Dedifferentiated amniotic fluid mesenchymal stem cell (primary cell): ENCODE measurements at regions not wholly inside any gene's neighbourhood (a gene's known extent, or its start where the extent isn't known, plus 50 kb on each side); places are given as distances from the start of the nearest gene placed in this dataset.
"Not testable (repeated sequence)": the region's sequence is repeated elsewhere in the genome, so short reads cannot be mapped to it uniquely, and the experiment has no call there.

Experiments used
- DNase-seq: peaks from one replicate; pipeline ENCODE4 v3.0.0-alpha.2; 2016; ENCODE audit errors: extremely low spot score

DNA sequence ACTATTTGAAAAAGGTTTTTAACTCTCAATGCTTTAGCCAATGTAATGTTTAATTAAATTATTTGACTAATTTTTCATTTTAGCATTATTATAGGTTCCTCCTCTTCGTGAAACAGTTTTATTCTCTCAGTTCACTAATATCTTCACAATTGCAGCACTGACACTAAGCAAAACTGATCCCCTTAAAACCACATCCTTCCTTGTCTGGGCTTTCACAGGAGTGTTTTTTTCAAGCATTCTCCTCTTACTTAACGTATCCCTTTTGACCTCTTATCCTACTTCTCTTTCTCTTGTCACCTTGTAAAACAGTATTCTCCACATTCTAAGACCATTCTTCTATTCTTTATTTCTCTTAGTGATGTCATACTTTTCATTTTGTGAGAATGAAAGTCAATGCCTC lies 112.8 kb downstream of the DSC3 start:
- DNase-seq: no peak

DNA sequence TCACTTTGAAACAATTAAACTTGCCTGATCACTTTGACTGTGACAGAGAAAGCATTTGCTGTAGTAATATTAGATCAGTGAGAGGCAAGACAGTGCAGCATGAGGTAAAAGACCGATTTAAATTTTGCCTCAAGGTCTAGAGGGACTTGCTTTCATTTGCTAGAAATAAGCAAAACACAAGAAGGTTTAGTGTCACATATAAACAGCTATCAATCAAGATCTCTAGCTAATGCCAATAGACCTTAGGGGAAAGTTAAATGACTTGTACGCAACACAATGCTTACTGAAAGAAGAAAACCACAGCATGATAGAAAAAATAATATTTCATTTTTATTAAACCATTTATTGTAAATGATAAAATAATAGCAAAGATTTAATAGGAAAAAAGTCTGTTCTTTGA lies 113.5 kb downstream of the DSC3 start:
- DNase-seq: no peak

DNA sequence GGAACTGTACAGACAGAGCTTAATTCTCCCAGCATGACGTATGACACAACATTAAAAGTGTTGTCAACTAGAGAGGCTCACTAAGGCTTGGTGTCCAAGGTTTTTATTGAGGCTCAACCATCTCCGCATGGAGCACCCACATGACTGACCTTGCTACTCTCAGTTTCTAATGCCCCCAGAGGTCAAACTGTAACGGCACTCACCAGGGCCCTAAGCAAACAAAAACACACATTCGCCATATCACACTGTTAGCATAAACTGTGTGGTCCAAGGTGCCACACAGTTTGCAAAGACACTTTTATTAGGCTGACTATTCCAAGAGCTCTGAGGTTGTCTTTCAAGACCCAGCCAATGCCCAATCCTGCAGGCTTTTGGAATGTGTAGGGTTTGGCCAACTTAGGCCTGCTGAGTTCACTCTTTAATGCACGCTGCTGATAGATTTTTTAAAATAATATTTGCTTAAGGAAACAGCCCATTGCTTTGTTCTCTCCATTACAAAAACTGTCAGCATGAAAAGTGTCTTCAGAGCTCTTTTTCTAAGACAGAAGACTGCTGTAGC lies 114.9 kb downstream of the DSC3 start:
- DNase-seq: no peak

DNA sequence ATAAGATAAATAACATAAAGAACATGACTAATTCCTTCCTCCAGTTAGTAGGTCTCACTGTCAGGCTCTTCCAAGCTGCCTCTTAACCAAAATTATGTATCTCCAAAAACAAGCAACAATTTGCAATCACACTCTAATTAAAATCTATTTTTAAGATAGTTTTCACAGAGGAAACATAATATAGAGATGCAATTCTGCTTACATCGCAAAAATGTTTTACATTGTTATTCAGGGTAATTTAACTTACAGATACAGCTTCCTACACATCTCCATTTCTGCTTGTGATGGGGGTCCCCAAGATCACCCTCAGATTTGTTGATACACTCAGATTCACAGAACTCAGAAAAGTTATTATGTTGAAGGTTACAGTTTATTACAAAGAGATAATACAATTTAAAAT lies 115.5 kb downstream of the DSC3 start:
- no peak for DNase-seq

DNA sequence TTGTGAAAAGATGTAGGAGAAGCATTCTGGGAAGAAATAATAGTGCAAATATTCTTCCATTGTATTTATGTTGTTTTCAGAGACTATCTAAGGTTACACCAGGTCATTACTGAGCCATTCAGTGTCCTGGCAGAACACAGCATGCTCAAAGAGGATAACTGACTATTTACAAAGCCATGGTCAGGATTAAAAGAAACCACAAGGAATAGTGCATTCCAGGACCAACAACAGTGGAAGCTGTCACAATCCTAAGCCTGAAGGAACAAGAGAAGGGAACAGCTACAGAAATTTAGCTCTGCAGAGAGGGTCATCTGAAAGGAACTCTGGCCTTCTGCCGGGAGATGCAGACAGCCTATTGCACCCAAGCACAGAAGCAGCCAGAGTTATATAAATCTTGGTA lies 116.7 kb downstream of the DSC3 start:
- DNase-seq: no peak

DNA sequence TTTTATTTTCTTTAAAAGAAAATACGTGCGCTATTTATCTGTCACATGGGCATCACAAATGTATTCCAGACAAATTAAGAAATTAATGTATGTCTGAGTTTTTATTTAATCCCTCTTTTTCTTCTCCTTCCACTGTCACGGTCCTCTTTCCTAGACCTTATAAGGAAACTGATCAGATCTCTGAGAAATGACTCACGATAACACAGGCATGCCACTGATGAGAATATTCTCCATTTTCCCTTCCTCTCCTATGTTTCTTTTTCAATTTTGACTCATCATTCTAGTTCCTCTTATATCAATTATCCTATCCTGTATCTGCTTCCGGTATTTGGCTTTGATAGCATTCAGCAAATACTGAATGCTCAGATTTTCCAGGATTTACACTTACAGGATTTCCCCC lies 121.8 kb downstream of the DSC3 start:
- DNase-seq: no peak

DNA sequence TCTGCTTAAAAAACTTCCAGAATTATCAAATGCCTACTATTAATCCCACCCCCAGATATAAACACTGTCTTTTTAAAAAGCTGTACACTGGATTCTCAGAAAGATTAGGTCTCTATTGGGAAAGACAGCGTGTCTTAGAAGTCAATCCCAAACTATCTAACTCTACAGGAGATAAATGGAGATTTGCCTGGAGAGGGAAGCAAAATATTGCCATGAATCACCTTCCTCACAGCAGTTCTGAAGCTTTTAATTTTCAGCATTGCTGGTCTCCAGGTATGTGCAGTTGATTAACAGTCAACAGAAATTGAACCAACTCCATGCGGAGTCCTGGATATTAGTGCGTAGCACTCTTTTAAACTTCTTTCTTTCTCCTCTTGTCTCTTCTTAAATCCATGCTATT lies 122.2 kb downstream of the DSC3 start:
- no peak for DNase-seq

DNA sequence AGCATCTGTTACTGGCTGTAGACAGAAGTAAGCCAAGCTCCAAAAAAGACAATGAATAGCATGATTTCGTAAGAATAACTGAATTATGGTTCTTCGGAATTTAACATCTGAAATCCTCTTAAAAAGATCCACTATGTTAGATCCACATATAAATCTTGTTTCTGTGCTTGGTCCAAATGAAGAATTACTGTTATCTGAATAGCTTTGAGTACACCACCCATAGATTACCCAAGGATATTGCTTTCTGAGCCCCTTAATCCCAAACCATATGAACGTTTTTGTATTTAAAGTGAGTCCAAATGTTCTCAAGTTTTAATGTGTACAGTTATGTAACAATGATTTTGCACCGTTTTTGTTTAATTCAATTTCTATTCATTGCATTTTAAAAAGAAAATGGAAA lies 124.9 kb downstream of the DSC3 start:
- DNase-seq: no peak

DNA sequence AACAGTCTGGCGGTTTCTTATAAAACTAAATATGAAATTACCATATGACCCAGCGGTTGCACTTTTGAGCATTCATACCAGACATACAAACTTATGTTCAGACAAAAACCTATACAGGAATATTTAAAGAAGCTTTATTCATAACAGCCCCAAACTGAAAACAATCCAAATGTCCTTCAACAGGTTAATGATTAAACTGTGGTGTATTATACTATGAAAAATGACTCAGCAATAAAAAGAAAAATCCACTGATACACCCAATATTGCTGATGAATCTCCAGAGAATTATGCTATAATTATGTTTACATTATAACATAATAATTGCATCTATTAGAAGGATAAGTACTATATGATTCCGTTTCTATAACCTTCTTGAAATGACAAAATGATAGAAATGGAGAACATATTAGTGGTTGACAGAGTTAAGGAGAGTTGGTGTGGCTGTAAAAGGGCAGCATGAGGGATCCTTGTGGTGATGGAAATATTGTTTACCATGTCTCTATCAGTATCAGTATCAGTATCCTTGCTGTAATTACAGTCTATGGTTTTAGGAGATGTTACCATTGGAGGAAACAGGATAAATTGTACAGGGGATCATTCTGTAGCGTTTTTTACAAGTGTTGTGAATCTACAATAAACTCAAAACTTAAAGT lies 127.1 kb downstream of the DSC3 start:
- DNase-seq: no peak

DNA sequence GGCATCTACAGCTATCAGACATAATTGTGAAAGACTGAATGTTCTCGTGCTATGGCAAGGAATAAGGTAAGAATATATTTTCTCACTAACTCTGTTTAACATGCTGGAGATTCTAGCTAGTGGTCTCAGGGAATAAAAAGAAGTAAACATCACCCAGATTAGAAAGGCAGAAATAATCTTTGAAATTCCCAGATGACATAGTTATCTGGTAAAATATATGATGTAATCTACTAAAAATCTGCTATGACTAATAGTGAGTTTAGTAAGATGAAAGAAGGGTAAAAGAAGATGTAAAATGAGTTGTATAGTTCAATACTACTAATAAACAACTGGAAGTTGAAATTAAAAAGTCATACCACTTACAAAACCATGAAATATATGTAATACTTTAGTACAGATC lies 134.2 kb downstream of the DSC3 start:
- DNase-seq: no peak

DNA sequence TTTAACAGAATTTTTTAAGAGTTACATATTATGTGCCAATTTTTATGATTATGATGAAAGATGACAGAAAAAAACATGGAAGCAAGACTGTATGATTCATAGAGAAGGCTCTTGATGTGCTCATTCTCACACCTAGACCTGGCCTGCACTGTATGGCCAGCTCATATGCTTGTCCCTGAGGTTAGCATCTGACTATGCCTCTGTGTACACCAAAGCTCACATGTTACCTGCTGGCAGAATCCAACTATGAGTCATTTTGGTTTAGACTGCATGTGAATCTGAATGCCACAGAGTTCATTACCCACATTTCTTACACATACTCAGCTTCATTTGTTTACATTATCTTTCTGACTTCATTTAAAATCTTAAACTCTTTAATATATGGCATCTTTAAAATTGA lies 139.0 kb downstream of the DSC3 start:
- DNase-seq: no peak

DNA sequence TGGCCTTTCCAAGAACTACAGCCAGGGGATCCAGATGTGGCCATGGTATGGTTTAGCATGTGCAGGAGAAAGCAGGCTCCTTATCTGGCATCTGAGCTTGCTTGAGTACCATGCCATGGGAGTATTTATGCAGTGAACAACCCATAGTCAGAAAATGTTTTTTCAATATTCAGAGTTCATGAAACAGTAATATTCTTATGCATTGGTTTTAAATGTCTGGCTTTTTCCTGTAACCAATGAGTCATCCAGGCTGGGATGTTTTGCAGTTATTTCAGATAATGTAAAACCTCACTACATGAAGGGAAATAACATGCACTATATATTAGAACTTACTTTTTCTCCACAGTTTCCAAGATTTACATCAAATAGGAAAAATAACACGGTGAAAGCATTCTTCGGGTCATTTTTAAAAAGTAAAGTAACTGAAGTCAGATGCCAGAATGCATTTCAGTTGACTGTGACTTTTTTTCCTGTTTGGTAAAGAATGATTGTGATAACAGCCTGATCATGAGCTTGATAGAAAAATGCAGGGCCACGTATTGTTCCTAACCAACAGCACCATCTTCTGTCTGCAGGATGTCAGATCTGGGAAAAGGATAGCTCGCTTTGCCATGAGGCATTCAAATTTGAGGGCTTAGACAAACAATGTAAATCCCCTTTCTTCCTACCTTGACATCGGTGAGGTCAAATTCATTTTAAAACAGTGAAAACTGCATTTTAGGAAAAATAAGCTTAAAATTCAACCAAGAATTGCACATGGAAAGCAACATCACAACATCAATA lies 152.8 kb downstream of the DSC3 start:
- DNase-seq: no peak

DNA sequence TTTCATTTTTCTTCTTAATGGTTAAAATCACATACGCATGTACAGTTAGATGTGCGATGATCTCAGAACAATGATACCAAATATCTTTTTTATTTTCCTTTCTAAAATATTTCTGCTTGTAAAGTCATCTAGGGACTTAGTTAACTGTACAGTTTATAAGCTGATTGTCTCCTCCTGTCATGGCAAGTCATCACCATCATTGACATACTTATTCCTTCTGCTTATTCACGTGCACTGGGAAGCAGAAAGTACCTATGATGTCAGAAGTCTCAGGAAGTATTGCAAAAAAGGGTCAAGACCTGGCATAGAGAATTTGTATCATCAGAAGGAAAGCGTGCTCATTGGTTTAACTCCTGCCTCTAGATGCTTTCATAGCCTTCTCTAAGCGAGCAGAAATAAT lies 154.2 kb downstream of the DSC3 start:
- no peak for DNase-seq

DNA sequence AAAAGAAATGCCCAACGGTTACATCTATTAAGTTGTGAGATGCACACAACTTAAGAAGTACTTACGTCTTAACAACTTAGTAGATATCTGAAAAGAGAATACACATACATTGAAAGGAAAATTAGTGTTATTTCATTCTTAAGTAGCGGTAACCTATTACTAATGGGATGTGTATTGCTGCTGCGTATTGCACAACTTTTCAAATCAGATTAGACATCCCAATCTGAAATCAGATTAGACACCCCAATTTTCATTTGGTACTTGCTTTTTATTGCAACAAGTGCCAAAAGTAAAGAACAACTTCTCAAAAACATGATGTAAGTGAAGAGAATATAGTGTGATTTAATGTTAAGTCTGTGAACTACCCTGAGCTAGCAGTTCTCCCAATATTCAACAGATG lies 155.5 kb downstream of the DSC3 start:
- DNase-seq: no peak

DNA sequence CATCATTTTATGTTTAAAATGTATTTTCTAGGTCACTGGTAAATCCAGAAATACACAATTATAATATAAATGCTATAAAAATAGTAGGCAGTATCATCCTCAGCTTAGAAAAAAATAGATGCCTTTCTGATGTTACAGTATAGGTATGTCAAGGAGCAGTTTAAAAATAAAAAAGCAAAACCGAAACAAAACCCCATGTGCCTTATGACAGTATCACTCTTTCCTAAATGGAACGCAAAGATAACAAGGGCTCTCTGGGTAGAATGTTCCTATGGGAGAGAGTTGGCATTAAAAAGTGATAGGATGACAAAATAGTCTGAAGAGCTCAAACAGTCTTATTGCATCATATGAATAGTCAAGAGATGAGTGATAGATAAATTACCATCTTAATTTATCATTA lies 172.1 kb downstream of the DSC3 start:
- DNase-seq: no peak

DNA sequence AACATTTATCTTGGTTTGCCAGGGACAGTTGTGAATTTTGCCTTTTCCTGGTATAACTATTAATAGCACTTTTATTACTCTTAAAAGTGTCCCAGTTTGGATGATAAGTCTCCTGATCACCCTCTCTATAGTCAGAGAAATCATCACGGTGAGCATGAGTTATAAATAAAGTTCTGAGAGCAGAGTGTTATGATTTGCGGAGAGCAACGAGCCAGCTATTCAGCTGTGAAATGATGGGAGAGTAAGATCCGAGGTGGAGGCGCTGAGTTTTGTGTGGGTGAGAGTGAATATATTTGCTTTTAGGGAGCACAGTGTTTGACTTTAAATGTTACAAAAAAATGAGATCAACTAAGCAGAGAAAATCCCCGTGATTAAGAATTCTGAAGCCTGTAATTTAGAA lies 179.6 kb downstream of the DSC3 start:
- DNase-seq: no peak

DNA sequence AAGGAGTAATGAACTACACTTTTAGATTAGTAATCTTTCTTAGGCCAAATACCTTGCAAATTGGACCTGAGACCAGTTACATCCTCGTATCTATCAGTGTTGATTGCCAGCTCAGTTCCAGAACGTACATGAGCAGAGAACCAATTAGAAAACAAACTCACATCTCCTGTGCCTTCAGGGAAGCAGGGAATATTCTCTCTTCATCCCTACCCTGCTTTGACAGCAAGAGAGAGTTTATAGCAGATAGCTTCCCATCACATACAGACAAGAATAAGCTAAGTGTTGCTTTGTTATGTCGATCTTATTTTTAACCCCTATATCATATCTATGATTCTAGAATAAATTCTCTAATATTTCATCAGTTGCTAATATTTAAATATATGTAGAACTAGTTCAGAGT lies 181.8 kb downstream of the DSC3 start:
- no peak for DNase-seq

DNA sequence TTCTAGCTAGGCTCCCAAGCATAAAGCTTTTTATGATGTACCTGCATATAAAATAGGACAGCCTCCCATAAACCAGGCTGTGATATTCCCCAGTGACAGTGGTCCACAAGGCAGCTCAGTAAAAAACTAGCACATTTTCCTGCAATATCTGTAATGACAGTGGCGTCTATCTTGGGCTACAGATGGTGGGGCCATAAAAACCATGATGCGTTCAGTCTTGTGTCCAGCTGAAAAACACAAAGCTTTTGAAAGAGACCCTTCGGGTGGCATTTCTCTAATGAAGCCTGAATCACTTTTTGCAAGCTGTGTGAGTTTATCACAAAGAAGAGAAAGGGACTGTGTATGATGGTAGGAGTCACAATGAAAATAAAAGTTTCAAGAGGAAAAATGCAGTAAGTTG lies 183.5 kb downstream of the DSC3 start:
- DNase-seq: no peak

DNA sequence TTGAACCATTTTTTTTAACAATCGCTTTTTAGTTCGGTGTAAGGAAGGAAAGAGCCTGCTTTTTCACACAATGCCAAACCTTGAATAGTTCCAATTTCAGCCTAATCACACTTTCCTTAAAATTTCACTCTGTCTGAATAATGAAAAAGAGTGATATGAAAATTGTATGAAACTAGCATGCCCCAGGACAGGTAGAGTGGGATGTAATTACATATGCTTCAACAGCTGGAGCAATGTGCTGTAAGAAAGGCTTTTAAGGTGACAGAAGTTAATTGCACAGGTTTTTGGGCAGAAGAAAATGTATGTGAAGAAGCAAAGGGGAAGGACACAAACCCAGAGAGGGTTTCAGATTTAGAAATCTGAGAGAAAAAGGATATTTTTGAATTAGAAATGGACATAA lies 184.0 kb downstream of the DSC3 start:
- DNase-seq: no peak

DNA sequence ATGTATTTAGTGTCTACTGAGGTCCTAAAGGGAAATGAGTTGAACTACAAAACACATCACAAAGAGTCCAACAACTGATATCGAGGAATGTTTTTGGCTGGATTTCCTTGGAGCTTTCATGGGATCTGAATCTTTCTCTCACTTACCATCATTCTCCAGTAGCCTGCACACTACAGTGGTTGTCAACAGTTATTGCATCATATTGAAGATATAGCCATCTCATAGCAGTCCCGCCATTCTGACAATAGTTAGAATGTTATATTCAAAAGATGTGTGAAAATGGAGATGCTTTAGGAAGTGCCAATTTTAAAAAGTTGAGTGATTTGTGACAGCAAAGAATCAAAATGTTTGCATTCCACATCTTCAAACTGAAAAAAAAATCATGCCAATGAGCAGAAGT lies 186.8 kb downstream of the DSC3 start:
- no peak for DNase-seq

DNA sequence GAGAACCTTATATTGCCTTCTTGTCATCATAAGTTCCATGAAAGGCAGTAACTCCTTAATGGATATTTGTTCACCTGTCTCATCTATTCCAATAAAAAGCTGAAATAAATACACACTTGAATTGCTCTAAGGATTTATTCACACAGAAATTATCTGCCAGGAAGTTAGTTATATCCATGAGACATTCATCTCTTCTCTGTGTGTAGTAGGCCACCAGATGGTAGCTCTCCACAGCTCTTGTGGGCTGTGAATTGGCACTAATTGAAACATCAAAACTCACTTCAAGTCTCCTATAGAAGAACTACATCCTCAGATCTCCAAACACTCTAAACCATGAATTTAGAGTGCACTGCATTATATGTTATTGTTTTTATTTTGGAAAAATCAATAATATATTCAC lies 189.6 kb downstream of the DSC3 start:
- DNase-seq: no peak

DNA sequence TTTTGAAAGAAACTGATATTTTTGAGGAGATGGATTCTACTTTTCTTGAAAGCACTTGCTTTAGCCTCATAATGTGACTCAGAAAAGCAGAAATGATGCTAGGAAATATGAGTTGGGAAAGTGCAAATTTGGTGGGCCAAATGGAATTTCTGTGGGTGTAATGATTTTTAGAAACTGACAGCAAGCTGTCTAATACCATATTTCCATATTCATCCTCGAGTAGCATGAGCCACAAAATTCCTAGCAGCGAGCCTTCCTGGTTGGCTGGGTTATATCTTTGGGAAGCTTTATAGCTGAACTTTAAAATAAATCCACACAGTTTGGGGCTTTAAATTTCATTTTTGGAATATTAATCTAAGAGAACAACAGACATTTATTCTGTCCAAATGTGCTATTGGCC lies 190.0 kb downstream of the DSC3 start:
- no peak for DNase-seq

DNA sequence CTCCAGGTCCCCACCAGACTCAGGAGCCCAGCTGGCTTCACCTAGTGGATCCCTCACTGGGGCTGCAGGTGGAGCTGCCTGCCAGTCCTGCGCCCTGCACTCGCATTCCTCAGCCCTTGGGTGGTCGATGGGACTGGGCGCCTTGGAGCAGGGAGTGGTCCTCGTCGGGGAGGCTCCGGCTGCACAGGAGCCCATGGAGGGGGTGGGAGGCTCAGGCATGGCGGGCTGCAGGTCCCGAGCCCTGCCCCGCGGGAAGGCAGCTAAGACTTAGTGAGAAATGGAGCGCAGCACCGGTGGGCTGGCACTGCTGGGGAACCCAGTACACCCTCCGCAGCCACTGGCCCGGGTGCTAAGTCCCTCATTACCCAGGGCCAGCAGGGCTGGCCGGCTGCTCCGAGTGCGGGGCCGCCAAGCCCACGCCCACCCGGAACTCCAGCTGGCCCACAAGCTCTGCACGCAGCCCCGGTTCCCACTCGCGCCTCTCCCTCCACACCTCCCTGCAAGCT lies 203.4 kb downstream of the DSC3 start:
- not testable (repeated sequence) for DNase-seq
